GM18873 (cell line): ENCODE measurements at regions not wholly inside any gene's neighbourhood (a gene's known extent, or its start where the extent isn't known, plus 50 kb on each side); places are given as distances from the start of the nearest gene placed in this dataset.

ENCODE experiments used
- ATAC-seq: cut with Tn5 transposase; IDR thresholded peaks from one replicate; pipeline ENCODE4 v1.9.1; 2021; ENCODE audit warnings: mild to moderate bottlenecking, moderate library complexity, moderate number of reproducible peaks; ENCODE audit not compliant: unreplicated experiment, low FRiP score

DNA sequence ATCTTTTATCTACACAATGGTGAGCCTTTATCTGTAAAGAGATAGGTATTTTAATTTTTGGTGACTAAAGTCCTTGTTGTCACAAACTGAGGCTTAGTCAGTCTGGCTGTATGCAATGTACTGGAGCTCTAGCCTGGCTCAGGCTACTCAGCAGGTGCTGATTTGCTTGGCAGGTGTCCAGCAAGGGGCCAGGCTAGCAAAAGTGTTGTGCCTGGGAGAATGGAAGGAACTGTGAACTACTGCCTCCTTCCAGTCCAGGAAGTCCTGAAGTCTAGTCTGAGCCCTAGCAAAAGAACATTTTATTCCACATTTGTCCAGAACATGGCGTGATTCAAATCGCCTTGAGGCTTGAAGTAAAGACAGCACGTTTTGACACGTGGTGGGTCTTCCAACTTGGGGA, 260.5 kb downstream of the CCDC85A start:
- ATAC-seq: no peak

DNA sequence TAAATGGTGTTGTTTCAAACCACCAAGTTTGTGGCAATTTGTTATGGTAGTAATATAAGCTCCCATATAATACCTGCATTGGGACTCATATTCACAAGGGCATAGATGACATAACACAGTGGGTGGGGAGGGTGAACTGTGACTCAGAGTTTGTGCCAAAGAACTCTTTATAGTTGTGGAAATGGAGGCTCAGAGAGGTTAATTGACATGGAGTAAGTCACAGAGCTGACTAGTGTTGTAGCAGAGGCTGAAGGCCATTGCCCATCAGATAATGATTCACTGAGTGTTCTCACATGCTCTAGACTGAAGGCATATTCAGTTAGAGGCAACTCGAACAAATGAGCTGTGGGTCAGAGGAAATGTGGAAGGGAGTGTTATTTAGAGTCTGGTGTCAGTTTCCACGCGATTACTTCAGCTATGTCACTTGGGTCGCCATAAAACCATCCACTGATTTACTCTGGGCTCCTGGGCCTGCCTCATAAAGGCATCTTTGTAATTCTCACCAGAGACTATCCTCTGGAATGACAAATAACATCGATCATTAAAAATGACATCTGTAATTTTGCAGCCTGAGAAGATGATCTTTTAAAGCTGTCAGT, 264.7 kb downstream of the CCDC85A start:
- no peak for ATAC-seq

DNA sequence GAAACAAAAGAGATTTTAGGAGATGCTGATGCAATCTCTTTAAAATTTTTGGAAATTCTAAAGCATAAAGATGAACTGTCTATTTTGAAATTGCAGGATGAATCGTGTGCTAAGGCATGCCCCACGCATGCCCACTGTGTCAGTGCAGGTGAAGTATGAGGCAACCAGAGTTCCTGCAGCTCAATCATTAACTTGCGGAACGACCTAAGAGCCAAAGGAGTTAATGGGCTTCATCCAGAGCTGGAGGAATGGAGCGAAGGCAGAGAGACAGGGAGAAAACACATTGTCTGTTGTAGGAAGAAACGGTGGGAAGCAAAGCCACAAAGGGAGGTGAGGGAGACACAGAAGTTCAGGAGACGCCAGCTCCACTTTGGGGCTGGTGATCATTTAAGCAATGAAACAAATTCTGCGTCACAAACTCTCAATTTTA, 265.2 kb downstream of the CCDC85A start:
- no peak for ATAC-seq

DNA sequence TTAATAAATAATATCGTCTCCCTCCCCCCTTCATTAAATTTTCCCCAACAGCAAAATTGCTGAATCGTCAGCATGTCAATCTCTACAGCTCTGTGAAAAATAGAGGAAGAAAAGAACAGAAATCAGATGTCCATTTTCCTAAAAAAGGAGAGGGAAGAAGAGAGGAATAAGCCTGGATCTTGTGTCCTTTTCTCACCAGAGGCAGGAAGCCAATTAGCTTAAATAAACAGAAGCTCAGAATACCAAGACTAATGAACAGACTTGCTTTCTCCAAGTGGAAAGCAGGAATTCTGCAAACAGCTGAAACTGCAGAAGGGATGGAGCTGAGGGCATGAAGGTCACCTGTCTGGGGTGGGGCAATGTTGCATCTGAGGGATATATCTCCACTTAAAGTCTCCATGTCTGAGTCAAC, 265.7 kb downstream of the CCDC85A start:
- ATAC-seq: no peak

DNA sequence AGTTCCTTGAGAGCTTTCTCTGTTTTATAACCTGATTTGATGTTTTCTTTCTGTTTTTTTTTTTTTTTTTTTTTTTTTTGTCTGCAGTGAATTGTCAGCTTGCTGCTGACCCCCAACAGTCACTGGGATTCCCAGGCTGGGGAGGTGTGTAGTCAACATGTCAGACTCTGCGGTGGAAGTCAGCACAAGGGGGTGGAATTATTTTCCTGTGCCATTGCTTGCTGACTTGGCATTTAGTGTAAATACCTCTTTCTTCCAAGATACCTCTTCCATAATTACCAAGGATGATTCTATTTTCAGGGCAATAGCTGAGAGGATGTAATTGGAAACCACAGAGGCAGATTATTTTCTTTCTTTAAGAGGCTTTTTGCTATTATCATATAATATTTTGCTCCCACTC, 266.3 kb downstream of the CCDC85A start:
- ATAC-seq: no peak

- no peak for ATAC-seq
Observed at GRCh38 chr2:56450772-56451171, 267.0 kb downstream of the CCDC85A start.

DNA sequence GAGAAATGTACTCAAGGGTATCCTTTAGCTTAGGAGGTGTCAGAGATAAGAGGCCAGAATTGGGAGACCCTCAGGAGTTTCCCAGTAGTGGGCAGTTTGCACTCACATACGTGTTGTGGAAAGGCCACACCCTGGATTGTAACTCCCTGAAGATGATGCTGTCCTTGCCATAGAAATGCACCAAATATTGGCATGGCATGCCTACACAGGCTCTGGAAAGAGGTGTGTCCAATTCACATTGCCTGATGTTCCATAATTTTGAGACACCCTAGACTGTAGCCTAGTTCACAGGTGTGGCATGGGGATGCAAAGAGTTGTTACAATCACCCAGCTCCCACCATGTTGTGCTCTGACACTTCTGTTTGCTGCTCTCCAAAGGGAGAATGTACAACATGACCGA, 271.9 kb downstream of the CCDC85A start:
- no peak for ATAC-seq

DNA sequence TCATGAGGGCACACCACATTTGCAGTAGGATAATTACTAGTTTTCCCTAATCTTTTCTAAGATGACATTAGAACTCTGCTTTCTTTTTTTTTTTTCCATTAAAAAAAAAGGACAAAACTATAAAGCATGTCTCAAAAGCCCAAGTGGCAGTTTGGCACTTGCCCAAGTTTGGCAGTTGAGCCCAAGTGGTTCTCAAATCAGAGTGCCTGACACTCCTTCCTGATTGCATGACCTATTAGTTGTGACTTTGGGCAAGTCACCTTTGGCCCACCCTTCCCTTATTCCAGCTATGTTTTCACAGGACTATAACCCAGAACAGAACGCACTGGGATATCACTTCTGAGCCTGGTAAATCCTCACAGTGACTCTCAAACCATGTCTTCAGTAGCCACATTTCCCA, 273.0 kb downstream of the CCDC85A start:
- ATAC-seq: no peak

DNA sequence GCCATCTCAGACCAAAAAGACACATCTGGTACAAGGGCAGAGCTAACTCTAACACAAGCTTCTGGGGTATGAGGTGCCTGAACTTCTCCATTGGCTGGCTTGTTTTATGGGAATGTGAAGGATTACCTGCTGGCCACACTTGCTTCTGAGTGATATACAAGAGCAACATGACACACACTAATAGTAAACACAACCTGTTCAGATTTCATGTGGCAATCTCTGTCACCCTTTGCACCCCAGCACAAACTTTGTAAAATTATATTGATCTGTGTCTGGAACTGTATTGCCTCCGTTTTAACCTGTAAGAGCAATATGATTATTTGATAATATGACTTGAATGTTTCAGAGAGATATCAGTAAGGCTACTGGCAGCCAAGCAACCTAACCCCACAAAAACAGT, 276.7 kb downstream of the CCDC85A start:
- no peak for ATAC-seq

- ATAC-seq: no peak
Observed at GRCh38 chr2:56464066-56464465, 280.3 kb downstream of the CCDC85A start.

DNA sequence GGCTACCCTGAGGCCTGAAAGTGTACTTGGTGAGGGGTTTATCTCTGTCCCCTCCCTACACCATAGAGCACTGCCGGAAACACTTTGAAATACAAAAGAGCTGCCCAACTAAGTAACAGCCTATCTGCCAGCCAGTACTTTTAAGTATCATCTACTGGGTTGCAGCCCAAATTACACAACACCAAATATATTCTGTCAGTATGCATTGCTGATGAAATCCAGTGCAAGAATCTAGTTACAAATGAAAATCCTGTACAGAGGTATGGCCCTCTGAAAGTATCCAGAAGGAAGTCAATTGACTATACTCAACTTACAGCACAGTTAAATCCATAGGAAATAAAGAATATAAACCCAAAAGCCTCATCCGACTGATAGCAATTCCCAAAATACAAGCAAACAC, 280.8 kb downstream of the CCDC85A start:
- no peak for ATAC-seq

- no peak for ATAC-seq
Observed at GRCh38 chr2:56465491-56465890, 281.7 kb downstream of the CCDC85A start.

GRCh38 chr2:56473524-56473923, 289.7 kb downstream of the CCDC85A start:
- no peak for ATAC-seq

GRCh38 chr2:56474412-56475158, 290.8 kb downstream of the CCDC85A start:
- ATAC-seq: no peak

- no peak for ATAC-seq
Observed at GRCh38 chr2:56475191-56475590, 291.4 kb downstream of the CCDC85A start.

- ATAC-seq: no peak
Observed at GRCh38 chr2:56476509-56477071, 292.8 kb downstream of the CCDC85A start.

GRCh38 chr2:56478027-56478426, 294.2 kb downstream of the CCDC85A start:
- ATAC-seq: no peak

GRCh38 chr2:56483081-56483480, 299.3 kb downstream of the CCDC85A start:
- no peak for ATAC-seq

DNA sequence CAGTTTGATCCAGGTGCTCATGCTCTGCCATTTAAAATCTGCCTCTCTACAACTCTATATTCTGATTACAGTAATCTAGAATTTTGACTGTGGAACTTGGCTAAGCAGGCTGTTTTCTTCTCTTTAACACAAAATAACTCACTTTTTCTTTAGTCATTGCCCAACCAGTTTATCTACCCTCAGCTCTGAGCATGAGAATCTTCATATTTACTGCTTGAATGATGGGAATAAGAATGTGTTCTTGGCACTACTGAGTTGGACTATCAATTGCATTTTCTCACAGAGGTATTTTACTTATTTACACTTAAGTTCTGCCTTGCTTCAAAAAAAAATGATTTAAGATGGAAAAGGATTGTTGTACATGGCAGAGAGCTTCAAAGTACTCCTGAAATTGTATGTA, 301.1 kb downstream of the CCDC85A start:
- ATAC-seq: no peak

DNA sequence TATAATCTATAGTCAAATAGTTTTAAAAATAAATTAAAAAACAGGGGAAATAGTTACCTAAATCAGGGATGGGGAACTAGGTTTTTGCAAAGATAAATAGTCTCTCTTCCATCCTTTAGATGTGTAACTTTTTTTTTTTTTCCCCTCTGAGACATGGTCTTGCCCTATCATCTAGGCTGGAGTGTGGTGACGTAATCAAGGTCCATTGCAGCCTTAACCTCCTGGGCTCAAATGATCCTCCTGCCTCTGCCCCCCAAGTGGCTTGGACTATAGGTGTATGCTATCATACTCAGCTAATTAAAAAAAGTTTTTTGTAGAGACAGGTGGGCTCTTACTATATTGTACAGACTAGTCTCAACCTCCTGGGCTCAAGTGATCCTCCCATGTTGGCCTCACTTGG, 316.5 kb downstream of the CCDC85A start:
- no peak for ATAC-seq

DNA sequence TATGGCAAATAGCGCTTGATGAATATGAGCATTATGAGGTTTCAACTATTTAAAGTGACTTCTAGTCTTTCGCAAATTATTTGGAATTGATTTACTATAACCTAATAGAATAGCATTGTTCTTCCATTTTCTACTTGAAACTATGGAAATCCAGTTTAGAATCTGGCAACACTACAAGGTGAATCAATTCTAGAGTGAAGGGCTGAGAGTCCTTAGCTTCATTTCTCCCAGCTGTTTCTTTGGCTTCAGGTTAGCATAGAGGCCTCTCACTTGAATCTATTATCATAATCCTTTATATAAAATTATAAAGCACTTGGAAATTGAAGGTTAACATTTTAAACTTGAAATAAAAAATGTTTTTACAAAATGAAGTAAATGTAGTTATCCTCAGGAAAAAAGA, 318.8 kb downstream of the CCDC85A start:
- ATAC-seq: no peak

GRCh38 chr2:56505885-56506284, 322.1 kb downstream of the CCDC85A start:
- ATAC-seq: no peak
